OCI-LY7 (cell line): ENCODE measurements at regions not wholly inside any gene's neighbourhood (a gene's known extent, or its start where the extent isn't known, plus 50 kb on each side); places are given as distances from the start of the nearest gene placed in this dataset.

Experiments used
- BruUV-seq: library from RNA; stranded (reverse); fragments of 400-500 nt; replicated peaks from 2 replicates; lab custom pipeline; 2021; lab: Mats Ljungman, UMichigan
- CTCF ChIA-PET: fragments of 300-600 bp; sonication (Branson Sonifier 250); formaldehyde crosslinking; loops from one replicate; lab custom pipeline; 2022; ENCODE audit warnings: antibody characterized with exemption; ENCODE audit not compliant: unreplicated experiment; lab: Charles Lee
- POLR2A ChIA-PET: fragments of 300-600 bp; sonication (Branson Sonifier 250); formaldehyde crosslinking; loops from one replicate; lab custom pipeline; 2022; ENCODE audit warnings: antibody characterized with exemption; lab: Charles Lee
- DNase-seq: peaks from one replicate; pipeline ENCODE4 v3.0.0-alpha.2; 2015; ENCODE audit warnings: low spot score
- H2AFZ ChIP-seq: fragments of 200-600 bp; sonication (generic), shearing (Covaris generic); 2 replicates; pipeline ENCODE4 v1.6.1; 2014; ENCODE audit warnings: mild to moderate bottlenecking, antibody characterized with exemption, low read length, moderate library complexity
- H3K27ac ChIP-seq: fragments of 200-600 bp; sonication (generic); 2 replicates; pipeline ENCODE4 v1.5.1; 2014; ENCODE audit warnings: mixed run types, low read depth, mild to moderate bottlenecking, moderate library complexity, low read length, inconsistent platforms; ENCODE audit not compliant: poor library complexity, severe bottlenecking
- H3K36me3 ChIP-seq: fragments of 200-600 bp; sonication (generic); 2 replicates; pipeline ENCODE4 v1.6.1; 2014; ENCODE audit warnings: mild to moderate bottlenecking, antibody characterized with exemption, low read length, moderate library complexity, mixed read lengths; ENCODE audit not compliant: insufficient read depth
- H3K4me1 ChIP-seq: fragments of 200-600 bp; sonication (generic); 2 replicates; pipeline ENCODE4 v1.5.1; 2014; ENCODE audit warnings: mild to moderate bottlenecking, low read length; ENCODE audit not compliant: insufficient read depth, poor library complexity, severe bottlenecking
- H3K4me2 ChIP-seq: fragments of 200-600 bp; sonication (generic); 2 replicates; pipeline ENCODE4 v1.6.1; 2014; ENCODE audit warnings: mild to moderate bottlenecking, low read length
- H3K4me3 ChIP-seq: fragments of 200-600 bp; sonication (generic); 2 replicates; pipeline ENCODE4 v1.5.1; 2014; ENCODE audit warnings: mild to moderate bottlenecking, low read depth, low read length; ENCODE audit not compliant: poor library complexity, severe bottlenecking
- H3K79me2 ChIP-seq: fragments of 200-600 bp; sonication (generic); 2 replicates; pipeline ENCODE4 v1.6.1; 2016; ENCODE audit warnings: low read depth, mild to moderate bottlenecking, low read length, moderate library complexity, mixed read lengths; ENCODE audit not compliant: insufficient read depth
- H3K9me2 ChIP-seq: fragments of 200-600 bp; sonication (generic); 2 replicates; pipeline ENCODE4 v1.6.1; 2016; ENCODE audit warnings: mild to moderate bottlenecking, low read length, mixed read lengths; ENCODE audit not compliant: insufficient read depth
- H3K9me3 ChIP-seq: fragments of 200-600 bp; sonication (generic); 2 replicates; pipeline ENCODE4 v1.6.1; 2014; ENCODE audit warnings: mild to moderate bottlenecking, mixed run types, low read length, mixed read lengths
- H4K20me1 ChIP-seq: fragments of 200-600 bp; sonication (generic); 2 replicates; pipeline ENCODE4 v1.6.1; 2014; ENCODE audit warnings: mild to moderate bottlenecking, antibody characterized with exemption, low read length, moderate library complexity, mixed read lengths; ENCODE audit not compliant: insufficient read depth
- CTCF ChIP-seq: fragments of 200-600 bp; sonication (generic); conservative IDR thresholded peaks from 2 replicates; pipeline ENCODE4 v1.5.1; 2014; ENCODE audit warnings: mild to moderate bottlenecking, antibody characterized with exemption, low read length, moderate library complexity, mixed read lengths
- EZH2phosphoT487 ChIP-seq: fragments of 200-600 bp; sonication (generic); IDR thresholded peaks from 2 replicates; pipeline ENCODE4 v1.6.1; 2018; ENCODE audit warnings: low read depth, borderline replicate concordance, mild to moderate bottlenecking, mixed run types, antibody characterized with exemption, low read length, moderate library complexity, mixed read lengths
- intact Hi-C: fragments of 100-400 bp; cut with micrococcal nuclease; formaldehyde crosslinking; loops from one replicate; pipeline ENCODE4 v1.10.0; 2022; ENCODE audit not compliant: unreplicated experiment

GRCh38 chr3:22360164-22360563, 609.2 kb upstream of the ZNF385D start:
- Histone ChIP-seq H2AFZ (no peak overlapping the region), H3K4me1 (no peaks in the 10 kb centered on the region), H3K9me2 (no peaks in the 10 kb centered on the region), H3K4me3 (no peak overlapping the region), H3K27ac (no peak overlapping the region), H3K36me3 (no peaks in the 10 kb centered on the region), H3K4me2 (no peak overlapping the region), H3K9me3 (no peaks in the 10 kb centered on the region), H4K20me1 (no peaks in the 10 kb centered on the region), H3K79me2 (no peaks in the 10 kb centered on the region)
- TF ChIP-seq CTCF = no peak
- TF ChIP-seq EZH2phosphoT487 = no peak
- POLR2A ChIA-PET = interaction anchor here (0.6 kb wide), 2 partner anchors 84 to 90 kb away, joined by 3 to 5 read pairs; no protein-coding TSS in a partner anchor
- intact Hi-C loops = no loop called here
- no peak for DNase-seq
- no TSS peak for BruUV-seq
- CTCF ChIA-PET = no interaction called here

GRCh38 chr3:22360970-22361369, 610.0 kb upstream of the ZNF385D start:
- DNase-seq = no peak
- intact Hi-C loops = no loop called here
- Histone ChIP-seq H3K9me3 (no peaks in the 10 kb centered on the region), H2AFZ (no peak overlapping the region), H3K9me2 (no peaks in the 10 kb centered on the region), H4K20me1 (no peaks in the 10 kb centered on the region), H3K27ac (no peak overlapping the region), H3K4me3 (no peak overlapping the region), H3K79me2 (no peaks in the 10 kb centered on the region), H3K4me2 (no peak overlapping the region), H3K36me3 (no peaks in the 10 kb centered on the region), H3K4me1 (no peaks in the 10 kb centered on the region)
- BruUV-seq = no TSS peak
- TF ChIP-seq EZH2phosphoT487 (no peak), CTCF (no peak)
- ChIA-PET CTCF (no interaction called here), POLR2A (no interaction called here)

GRCh38 chr3:22361521-22361920, 610.5 kb upstream of the ZNF385D start:
- no peaks in the 10 kb centered on the region for H4K20me1 ChIP-seq
- CTCF ChIA-PET = no interaction called here
- no peak overlapping the region for H3K4me3 ChIP-seq
- POLR2A ChIA-PET = no interaction called here
- no peaks in the 10 kb centered on the region for H3K4me1 ChIP-seq
- DNase-seq = no peak
- no peaks in the 10 kb centered on the region for H3K9me2 ChIP-seq
- TF ChIP-seq CTCF (no peak), EZH2phosphoT487 (no peak)
- intact Hi-C loops = no loop called here
- no peak overlapping the region for H3K4me2 ChIP-seq
- H3K36me3 ChIP-seq = no peaks in the 10 kb centered on the region
- no peak overlapping the region for H3K27ac ChIP-seq
- H3K79me2 ChIP-seq = no peaks in the 10 kb centered on the region
- no peak overlapping the region for H2AFZ ChIP-seq
- BruUV-seq = no TSS peak
- no peaks in the 10 kb centered on the region for H3K9me3 ChIP-seq
